ENCODE measurements at regions not wholly inside any gene's neighbourhood (a gene's known extent, or its start where the extent isn't known, plus 50 kb on each side); places are given as distances from the start of the nearest gene placed in this dataset.

- no peak for TF ChIP-seq OSR2 (tag by site-specific recombination; IDR thresholded peaks at IDR 0.05)
- TF ChIP-seq ZBTB49 (tag by site-specific recombination; IDR thresholded peaks at IDR 0.05; ENCODE audit: low read depth): no peak
- H3K4me1 ChIP-seq (ENCODE audit: control insufficient read depth, insufficient read depth, low read length): no peaks in the 10 kb centered on the region
- H3K9me3 ChIP-seq (ENCODE audit: control insufficient read depth, insufficient read depth, low read depth, low read length): no peaks in the 10 kb centered on the region
- POLR2A ChIA-PET: no interaction called here
- CTCF ChIA-PET: no interaction called here
- no peak overlapping the region for H3K4me3 ChIP-seq (ENCODE audit: low read depth, low read length)
- H3K27ac ChIP-seq (ENCODE audit: extremely low read depth, low read depth, low read length): no peak overlapping the region
- no peaks in the 10 kb centered on the region for H3K36me3 ChIP-seq (ENCODE audit: control insufficient read depth in 2 of 2, insufficient read depth in 1 of 2, low read length in 2 of 2)
These were observed 317.7 kb upstream of the ADGRB3 start for GRCh38 chr6:68317366-68317765.

GRCh38 chr6:68313911-68314310 lies 321.2 kb upstream of the ADGRB3 start:
- CTCF ChIA-PET: interaction anchor here (2.4 kb wide), 1 partner anchor 30 kb away, joined by 7 read pairs; no protein-coding TSS in a partner anchor
- no peaks in the 10 kb centered on the region for H3K36me3 ChIP-seq (ENCODE audit: control insufficient read depth in 2 of 2, insufficient read depth in 1 of 2, low read length in 2 of 2)
- H3K4me1 ChIP-seq (ENCODE audit: control insufficient read depth, insufficient read depth, low read length): no peaks in the 10 kb centered on the region
- no peak overlapping the region for H3K4me3 ChIP-seq (ENCODE audit: low read depth, low read length)
- H3K27ac ChIP-seq (ENCODE audit: extremely low read depth, low read depth, low read length): no peak overlapping the region
- POLR2A ChIA-PET: no interaction called here
- H3K9me3 ChIP-seq (ENCODE audit: control insufficient read depth, insufficient read depth, low read depth, low read length): no peaks in the 10 kb centered on the region
- TF ChIP-seq ZNF704 (tag by site-specific recombination; IDR thresholded peaks at IDR 0.05) (no peak), ZNF48 (tag by site-specific recombination; IDR thresholded peaks at IDR 0.05) (no peak), ZNF488 (tag by site-specific recombination; IDR thresholded peaks at IDR 0.05) (no peak), YY1 (tag by site-specific recombination; IDR thresholded peaks at IDR 0.05) (no peak), ZNF571 (tag by site-specific recombination; IDR thresholded peaks at IDR 0.05) (no peak), REPIN1 (tag by site-specific recombination; IDR thresholded peaks at IDR 0.05; ENCODE audit: low read depth) (no peak), PBX3 (CRISPR knock-in tag; IDR thresholded peaks at IDR 0.05) (no peak), WT1 (tag by site-specific recombination; IDR thresholded peaks at IDR 0.05) (no peak), ZNF221 (tag by site-specific recombination; IDR thresholded peaks at IDR 0.05; ENCODE audit: borderline replicate concordance) (no peak), ZNF529 (tag by site-specific recombination; IDR thresholded peaks at IDR 0.05; ENCODE audit: insufficient replicate concordance) (no peak), ZSCAN30 (tag by site-specific recombination; IDR thresholded peaks at IDR 0.05) (no peak), PRDM2 (tag by site-specific recombination; IDR thresholded peaks at IDR 0.05; ENCODE audit: borderline replicate concordance) (no peak), ZNF280D (tag by site-specific recombination; IDR thresholded peaks at IDR 0.05) (no peak), CTCF (tag by site-specific recombination; IDR thresholded peaks at IDR 0.05) (no peak), KLF9 (tag by site-specific recombination; IDR thresholded peaks at IDR 0.05; ENCODE audit: low read depth) (no peak), SP3 (tag by site-specific recombination; IDR thresholded peaks at IDR 0.05) (no peak)

Data from HEK293 (cell line).